Sigmoid colon (tissue), 4 donors: ENCODE measurements at regions not wholly inside any gene's neighbourhood (a gene's known extent, or its start where the extent isn't known, plus 50 kb on each side); places are given as distances from the start of the nearest gene placed in this dataset.

Source experiments
- CTCF ChIP-seq, 4 experiments: fragments of 450-650 bp in 3 of 4; fragments of 200-600 bp in 1 of 4; IDR thresholded peaks; one replicate each; pipeline ENCODE4 v1.5.1; 2016 to 2019; ENCODE audit warnings: antibody characterized with exemption in 4 of 4, mild to moderate bottlenecking in 3 of 4, moderate library complexity in 2 of 4
- POLR2A ChIP-seq, 2 donors: fragments of 450-650 bp; IDR thresholded peaks; one replicate each; pipeline ENCODE4 v1.6.1; 2016; ENCODE audit warnings: antibody characterized with exemption in 2 of 2, mild to moderate bottlenecking in 2 of 2, moderate library complexity in 2 of 2
- POLR2AphosphoS5 ChIP-seq, 4 donors: sonication (generic); formaldehyde crosslinking; IDR thresholded peaks; one replicate each; pipeline ENCODE4 v1.6.1; 2017; ENCODE audit warnings: antibody characterized with exemption in 4 of 4

DNA sequence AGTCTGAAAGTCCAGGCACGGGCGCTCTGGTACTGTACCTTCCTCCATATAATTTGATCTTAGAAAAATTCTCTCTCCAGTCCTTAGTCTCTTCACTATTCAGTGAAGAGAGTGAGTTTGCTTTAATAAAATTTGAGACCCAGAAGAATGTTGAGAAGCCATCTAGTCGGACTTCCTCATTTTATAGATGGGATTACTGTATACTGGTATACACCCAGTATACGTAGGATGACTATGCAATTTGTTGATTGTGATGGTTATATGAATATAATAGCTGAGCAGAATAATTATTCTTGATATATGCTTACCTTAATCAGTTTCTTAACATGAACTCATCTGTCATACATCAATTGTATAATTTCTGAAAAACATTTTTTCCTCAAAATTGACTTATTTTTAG lies 328.0 kb upstream of the B3GALT2 start:
- TF ChIP-seq CTCF (IDR thresholded peaks at IDR 0.05), result no peak
- TF ChIP-seq POLR2AphosphoS5 (IDR thresholded peaks at IDR 0.05), result no peak
- no peak for TF ChIP-seq POLR2A (IDR thresholded peaks at IDR 0.05)
